Activated CD4-positive, alpha-beta memory T cell treated with anti-CD3 and anti-CD28 coated beads, Interleukin-2, amount 10 ng/mL, durations not matched to agents 7 days and 5 days (primary cell): ENCODE measurements at regions not wholly inside any gene's neighbourhood (a gene's known extent, or its start where the extent isn't known, plus 50 kb on each side); places are given as distances from the start of the nearest gene placed in this dataset.

Source experiments
- CTCF ChIA-PET: fragments of 350-600 bp; sonication (Branson Sonifier 250); formaldehyde crosslinking; loops from one replicate; lab custom pipeline; 2021; ENCODE audit warnings: antibody characterized with exemption, inconsistent platforms; lab: Charles Lee
- POLR2A ChIA-PET: fragments of 350-600 bp; sonication (Branson Sonifier 250); formaldehyde crosslinking; loops from one replicate; lab custom pipeline; 2021; ENCODE audit warnings: antibody characterized with exemption; lab: Charles Lee
- DNase-seq: peaks from one replicate; pipeline ENCODE4 v3.0.0-alpha.2; 2020
- H3K27ac Mint-ChIP-seq: one replicate; pipeline ENCODE4 v1.8.0; 2021; ENCODE audit warnings: mild to moderate bottlenecking, mixed read lengths
- H3K27me3 Mint-ChIP-seq: one replicate; pipeline ENCODE4 v1.8.0; 2021; ENCODE audit warnings: mixed read lengths
- H3K36me3 Mint-ChIP-seq: one replicate; pipeline ENCODE4 v1.8.0; 2021; ENCODE audit warnings: low read depth, mixed read lengths
- H3K4me1 Mint-ChIP-seq: one replicate; pipeline ENCODE4 v1.8.0; 2021; ENCODE audit warnings: mixed read lengths
- H3K4me3 Mint-ChIP-seq: one replicate; pipeline ENCODE4 v1.8.0; 2021; ENCODE audit warnings: mild to moderate bottlenecking, mixed read lengths
- H3K9me3 Mint-ChIP-seq: one replicate; pipeline ENCODE4 v1.8.0; 2021; ENCODE audit warnings: mixed read lengths

- Mint-ChIP-seq H3K4me1 (no peaks in the 10 kb centered on the region), H3K27me3 (no peaks in the 10 kb centered on the region), H3K27ac (no peak overlapping the region), H3K4me3 (no peak overlapping the region), H3K9me3 (no peaks in the 10 kb centered on the region), H3K36me3 (no peaks in the 10 kb centered on the region)
- CTCF ChIA-PET = no interaction called here
- DNase-seq = no peak
- POLR2A ChIA-PET = no interaction called here
These were observed 669.8 kb upstream of the POT1 start for GRCh38 chr7:125599387-125599786.

- Mint-ChIP-seq H3K27ac (no peak overlapping the region), H3K36me3 (no peaks in the 10 kb centered on the region), H3K4me3 (no peak overlapping the region), H3K9me3 (peaks cover 8% of the 10 kb centered on the region), H3K27me3 (no peaks in the 10 kb centered on the region), H3K4me1 (no peaks in the 10 kb centered on the region)
- ChIA-PET POLR2A (no interaction called here), CTCF (no interaction called here)
- no peak for DNase-seq
These were observed 662.7 kb upstream of the POT1 start for GRCh38 chr7:125592331-125592730.

- ChIA-PET CTCF (no interaction called here), POLR2A (no interaction called here)
- Mint-ChIP-seq H3K4me3 (no peak overlapping the region), H3K27ac (no peak overlapping the region), H3K4me1 (no peaks in the 10 kb centered on the region), H3K9me3 (peaks cover 10% of the 10 kb centered on the region), H3K36me3 (no peaks in the 10 kb centered on the region), H3K27me3 (no peaks in the 10 kb centered on the region)
- no peak for DNase-seq
These were observed 643.5 kb upstream of the POT1 start for GRCh38 chr7:125573126-125573525.

- Mint-ChIP-seq H3K4me3 (no peak overlapping the region), H3K9me3 (peaks cover 10% of the 10 kb centered on the region), H3K27me3 (no peaks in the 10 kb centered on the region), H3K4me1 (no peaks in the 10 kb centered on the region), H3K36me3 (no peaks in the 10 kb centered on the region), H3K27ac (no peak overlapping the region)
- ChIA-PET CTCF (no interaction called here), POLR2A (no interaction called here)
- DNase-seq = no peak
These were observed 642.8 kb upstream of the POT1 start for GRCh38 chr7:125572414-125572813.

GRCh38 chr7:125568799-125569198 is 639.2 kb upstream of the POT1 start:
- Mint-ChIP-seq H3K27me3 (no peaks in the 10 kb centered on the region), H3K9me3 (peaks cover 7% of the 10 kb centered on the region), H3K4me3 (no peak overlapping the region), H3K36me3 (no peaks in the 10 kb centered on the region), H3K27ac (no peak overlapping the region), H3K4me1 (no peaks in the 10 kb centered on the region)
- ChIA-PET POLR2A (no interaction called here), CTCF (no interaction called here)
- DNase-seq = no peak

GRCh38 chr7:125567686-125568085 is 638.1 kb upstream of the POT1 start:
- no peaks in the 10 kb centered on the region for H3K36me3 Mint-ChIP-seq
- H3K4me1 Mint-ChIP-seq = no peaks in the 10 kb centered on the region
- peaks cover 7% of the 10 kb centered on the region for H3K9me3 Mint-ChIP-seq
- DNase-seq = no peak
- H3K27ac Mint-ChIP-seq = no peak overlapping the region
- CTCF ChIA-PET = no interaction called here
- no peak overlapping the region for H3K4me3 Mint-ChIP-seq
- POLR2A ChIA-PET = no interaction called here
- H3K27me3 Mint-ChIP-seq = no peaks in the 10 kb centered on the region

GRCh38 chr7:125563964-125564529 is 634.4 kb upstream of the POT1 start:
- Mint-ChIP-seq H3K4me1 (no peaks in the 10 kb centered on the region), H3K4me3 (no peak overlapping the region), H3K36me3 (no peaks in the 10 kb centered on the region), H3K9me3 (peaks cover 9% of the 10 kb centered on the region), H3K27ac (no peak overlapping the region), H3K27me3 (no peaks in the 10 kb centered on the region)
- POLR2A ChIA-PET = no interaction called here
- DNase-seq = no peak
- CTCF ChIA-PET = no interaction called here

- Mint-ChIP-seq H3K36me3 (no peaks in the 10 kb centered on the region), H3K4me1 (no peaks in the 10 kb centered on the region), H3K4me3 (no peak overlapping the region), H3K27ac (no peak overlapping the region), H3K27me3 (no peaks in the 10 kb centered on the region), H3K9me3 (peaks cover 9% of the 10 kb centered on the region)
- CTCF ChIA-PET = no interaction called here
- DNase-seq = no peak
- POLR2A ChIA-PET = no interaction called here
These were observed 633.9 kb upstream of the POT1 start for GRCh38 chr7:125563557-125563956.

- Mint-ChIP-seq H3K4me3 (no peak overlapping the region), H3K36me3 (no peaks in the 10 kb centered on the region), H3K9me3 (peaks cover 11% of the 10 kb centered on the region), H3K27me3 (no peaks in the 10 kb centered on the region), H3K4me1 (no peaks in the 10 kb centered on the region), H3K27ac (no peak overlapping the region)
- ChIA-PET CTCF (no interaction called here), POLR2A (no interaction called here)
- no peak for DNase-seq
These were observed 631.4 kb upstream of the POT1 start for GRCh38 chr7:125561006-125561405.

- CTCF ChIA-PET = no interaction called here
These were observed 630.3 kb upstream of the POT1 start for GRCh38 chr7:125559921-125560320.

GRCh38 chr7:125555916-125556315 is 626.3 kb upstream of the POT1 start:
- no peaks in the 10 kb centered on the region for H3K36me3 Mint-ChIP-seq
- POLR2A ChIA-PET = no interaction called here
- no peak for DNase-seq
- H3K4me1 Mint-ChIP-seq = no peaks in the 10 kb centered on the region
- no peak overlapping the region for H3K4me3 Mint-ChIP-seq
- H3K27me3 Mint-ChIP-seq = no peaks in the 10 kb centered on the region
- CTCF ChIA-PET = no interaction called here
- H3K27ac Mint-ChIP-seq = no peak overlapping the region
- H3K9me3 Mint-ChIP-seq = peaks cover 10% of the 10 kb centered on the region

More at GRCh38 chr7:125559921-125560320, 630.3 kb upstream of the POT1 start:
- Mint-ChIP-seq H3K27me3 (no peaks in the 10 kb centered on the region), H3K36me3 (no peaks in the 10 kb centered on the region), H3K4me3 (no peak overlapping the region), H3K27ac (no peak overlapping the region), H3K9me3 (peaks cover 17% of the 10 kb centered on the region), H3K4me1 (no peaks in the 10 kb centered on the region)
- DNase-seq = no peak
- POLR2A ChIA-PET = no interaction called here

GRCh38 chr7:125551008-125551407 is 621.4 kb upstream of the POT1 start:
- ChIA-PET CTCF (no interaction called here), POLR2A (no interaction called here)
- Mint-ChIP-seq H3K9me3 (peaks cover 7% of the 10 kb centered on the region), H3K36me3 (no peaks in the 10 kb centered on the region), H3K27me3 (no peaks in the 10 kb centered on the region), H3K4me1 (no peaks in the 10 kb centered on the region), H3K4me3 (no peak overlapping the region), H3K27ac (no peak overlapping the region)
- no peak for DNase-seq

GRCh38 chr7:125547505-125547904 is 617.9 kb upstream of the POT1 start:
- DNase-seq = no peak
- CTCF ChIA-PET = no interaction called here

GRCh38 chr7:125530553-125530952 is 600.9 kb upstream of the POT1 start:
- Mint-ChIP-seq H3K27me3 (no peaks in the 10 kb centered on the region), H3K4me1 (no peaks in the 10 kb centered on the region), H3K27ac (no peak overlapping the region), H3K4me3 (no peak overlapping the region), H3K36me3 (no peaks in the 10 kb centered on the region), H3K9me3 (peaks cover 5% of the 10 kb centered on the region)
- POLR2A ChIA-PET = no interaction called here
- DNase-seq = no peak
- CTCF ChIA-PET = no interaction called here

More at GRCh38 chr7:125547505-125547904, 617.9 kb upstream of the POT1 start:
- no peaks in the 10 kb centered on the region for H3K4me1 Mint-ChIP-seq
- no peak overlapping the region for H3K4me3 Mint-ChIP-seq
- no peak overlapping the region for H3K27ac Mint-ChIP-seq
- H3K27me3 Mint-ChIP-seq = no peaks in the 10 kb centered on the region
- no peaks in the 10 kb centered on the region for H3K36me3 Mint-ChIP-seq
- H3K9me3 Mint-ChIP-seq = peaks cover 2% of the 10 kb centered on the region
- POLR2A ChIA-PET = no interaction called here
